ENCODE measurements at regions not wholly inside any gene's neighbourhood (a gene's known extent, or its start where the extent isn't known, plus 50 kb on each side); places are given as distances from the start of the nearest gene placed in this dataset.

- H2AFZ ChIP-seq (ENCODE audit: low read length), result no peak overlapping the region
- Mint-ChIP-seq H3K27ac (no peak overlapping the region), H3K4me1 (no peaks in the 10 kb centered on the region), H3K27me3 (ENCODE audit: low read depth) (no peaks in the 10 kb centered on the region), H3K9me3 (no peaks in the 10 kb centered on the region), H3K36me3 (ENCODE audit: insufficient read depth in 1 of 3, low read depth in 3 of 3) (no peaks in the 10 kb centered on the region), H3K4me3 (no peak overlapping the region)
- TF ChIP-seq CTCF (conservative IDR thresholded peaks at IDR 0.05), result no peak
- H3K18ac ChIP-seq (ENCODE audit: insufficient read length, low read depth, low read length), result no peak overlapping the region
- H4K20me1 ChIP-seq (ENCODE audit: control insufficient read depth, insufficient read depth, insufficient read length), result no peaks in the 10 kb centered on the region
- H3K79me2 ChIP-seq (ENCODE audit: insufficient read depth, low read length), result no peaks in the 10 kb centered on the region
- H3K4me2 ChIP-seq (ENCODE audit: insufficient read depth, insufficient read length, low read length), result no peak overlapping the region
- H2BK20ac ChIP-seq (ENCODE audit: low read depth, low read length, poor library complexity, severe bottlenecking), result no peak overlapping the region
- no peak overlapping the region for H3K23ac ChIP-seq (ENCODE audit: insufficient read length, low read depth, low read length)
- no peak overlapping the region for H3K14ac ChIP-seq (ENCODE audit: insufficient read depth, low read length)
- no peak overlapping the region for H3T11ph ChIP-seq (ENCODE audit: low read length)
- no peaks in the 10 kb centered on the region for H3K23me2 ChIP-seq (ENCODE audit: insufficient read length, low read depth, low read length, poor library complexity, severe bottlenecking)
- H3K56ac ChIP-seq (ENCODE audit: insufficient read length, low read depth, low read length), result no peak overlapping the region
- H3K79me1 ChIP-seq (ENCODE audit: insufficient read depth, low read depth, low read length, poor library complexity, severe bottlenecking), result no peaks in the 10 kb centered on the region
- H3K27me3 ChIP-seq (ENCODE audit: insufficient read depth, low read length), result no peaks in the 10 kb centered on the region
- no peak overlapping the region for H3K4ac ChIP-seq (ENCODE audit: low read depth, low read length)
- no peak overlapping the region for H2BK120ac ChIP-seq (ENCODE audit: low read depth, low read length, poor library complexity, severe bottlenecking)
- H2AK5ac ChIP-seq (ENCODE audit: insufficient read length, low read length), result no peak overlapping the region
- H2BK5ac ChIP-seq (ENCODE audit: insufficient read length, low read length), result no peak overlapping the region
- no peak overlapping the region for H4K5ac ChIP-seq (ENCODE audit: insufficient read length, low read depth, low read length)
- H3K4me1 ChIP-seq (ENCODE audit: insufficient read depth, low read length), result no peaks in the 10 kb centered on the region
- H4K8ac ChIP-seq (replicated peaks; ENCODE audit: insufficient read length, low read depth, low read length), result no peak overlapping the region
- DNase-seq, result no peak
- H2BK12ac ChIP-seq (ENCODE audit: insufficient read length, low read depth, low read length), result no peak overlapping the region
- no peak overlapping the region for H3K9ac ChIP-seq (ENCODE audit: extremely low read depth, insufficient read length, low read length)
- no CpG with 5 or more reads among the region's 3 CpGs for WGBS (ENCODE audit: extremely low coverage, insufficient read length, low lambda C conversion rate)
- H2BK15ac ChIP-seq (ENCODE audit: low read depth, low read length), result no peak overlapping the region
- H4K91ac ChIP-seq (ENCODE audit: insufficient read length, low read depth, low read length), result no peak overlapping the region
- H3K27ac ChIP-seq (ENCODE audit: insufficient read length, low read depth, low read length), result no peak overlapping the region
- H3K9me3 ChIP-seq (ENCODE audit: control insufficient read depth, low read depth, low read length), result no peaks in the 10 kb centered on the region
Measured at GRCh38 chr3:145967043-145967442, 193.9 kb downstream of the PLOD2 start.

Data from H9 (cell line).